ENCODE measurements at regions not wholly inside any gene's neighbourhood (a gene's known extent, or its start where the extent isn't known, plus 50 kb on each side); places are given as distances from the start of the nearest gene placed in this dataset.
A peak's percentile ranks its signal among the peaks of the same experiment; 100 is the strongest.
"Not testable (repeated sequence)": the region's sequence is repeated elsewhere in the genome, so short reads cannot be mapped to it uniquely, and the experiment has no call there.

GRCh38 chr4:34973650-34974312 lies 1270.5 kb downstream of the ARAP2 start:
- intact Hi-C loops (cut with DNase I) = no loop called here
- Histone ChIP-seq H3K9ac (ENCODE audit: low read length in 3 of 3) (no peak overlapping the region), H3K27ac (ENCODE audit: low read depth in 2 of 2, low read length in 2 of 2) (no peak overlapping the region), H3K4me3 (ENCODE audit: low read length in 3 of 3) (no peak overlapping the region), H3K36me3 (ENCODE audit: control insufficient read depth in 2 of 3, insufficient read depth in 3 of 3, low read length in 3 of 3) (no peaks in the 10 kb centered on the region), H3K4me1 (ENCODE audit: control insufficient read depth in 2 of 3, insufficient read depth in 2 of 3, low read depth in 1 of 3, low read length in 3 of 3) (no peaks in the 10 kb centered on the region), H3K27me3 (ENCODE audit: control insufficient read depth, insufficient read depth, low read length) (no peaks in the 10 kb centered on the region), H3K9me3 (ENCODE audit: control insufficient read depth in 2 of 3, insufficient read depth in 1 of 3, low read length in 3 of 3) (no peaks in the 10 kb centered on the region)
- no peak for FAIRE-seq
- TF ChIP-seq, protein P1, sequence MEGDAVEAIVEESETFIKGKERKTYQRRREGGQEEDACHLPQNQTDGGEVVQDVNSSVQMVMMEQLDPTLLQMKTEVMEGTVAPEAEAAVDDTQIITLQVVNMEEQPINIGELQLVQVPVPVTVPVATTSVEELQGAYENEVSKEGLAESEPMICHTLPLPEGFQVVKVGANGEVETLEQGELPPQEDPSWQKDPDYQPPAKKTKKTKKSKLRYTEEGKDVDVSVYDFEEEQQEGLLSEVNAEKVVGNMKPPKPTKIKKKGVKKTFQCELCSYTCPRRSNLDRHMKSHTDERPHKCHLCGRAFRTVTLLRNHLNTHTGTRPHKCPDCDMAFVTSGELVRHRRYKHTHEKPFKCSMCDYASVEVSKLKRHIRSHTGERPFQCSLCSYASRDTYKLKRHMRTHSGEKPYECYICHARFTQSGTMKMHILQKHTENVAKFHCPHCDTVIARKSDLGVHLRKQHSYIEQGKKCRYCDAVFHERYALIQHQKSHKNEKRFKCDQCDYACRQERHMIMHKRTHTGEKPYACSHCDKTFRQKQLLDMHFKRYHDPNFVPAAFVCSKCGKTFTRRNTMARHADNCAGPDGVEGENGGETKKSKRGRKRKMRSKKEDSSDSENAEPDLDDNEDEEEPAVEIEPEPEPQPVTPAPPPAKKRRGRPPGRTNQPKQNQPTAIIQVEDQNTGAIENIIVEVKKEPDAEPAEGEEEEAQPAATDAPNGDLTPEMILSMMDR (IDR thresholded peaks at IDR 0.05; ENCODE audit: borderline replicate concordance, extremely low read depth, insufficient read depth) = no peak
- no peak for DNase-seq

DNA sequence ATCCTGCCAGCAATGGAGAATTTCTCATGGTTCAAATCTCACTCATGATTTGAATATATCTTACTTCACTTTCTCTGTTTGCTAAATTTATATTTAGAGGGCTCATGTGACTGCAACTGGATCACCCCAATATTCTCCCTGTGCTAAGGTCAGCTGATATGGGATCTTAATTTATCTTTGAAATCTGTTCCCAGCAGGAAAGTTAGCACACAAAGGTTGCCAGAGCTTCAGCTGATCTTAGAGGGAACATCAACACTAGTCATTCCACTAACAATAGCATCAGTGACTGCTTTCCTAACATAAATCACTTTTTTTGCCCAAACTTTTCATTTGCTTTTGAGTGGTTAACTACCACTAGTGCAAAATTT lies 1270.0 kb downstream of the ARAP2 start:
- no peaks in the 10 kb centered on the region for H3K36me3 ChIP-seq (ENCODE audit: control insufficient read depth in 2 of 3, insufficient read depth in 3 of 3, low read length in 3 of 3)
- intact Hi-C loops (cut with DNase I) = no loop called here
- H3K27ac ChIP-seq (ENCODE audit: low read depth in 2 of 2, low read length in 2 of 2) = no peak overlapping the region
- H3K4me3 ChIP-seq (ENCODE audit: low read length in 3 of 3) = no peak overlapping the region
- no peaks in the 10 kb centered on the region for H3K27me3 ChIP-seq (ENCODE audit: control insufficient read depth, insufficient read depth, low read length)
- H3K4me1 ChIP-seq (ENCODE audit: control insufficient read depth in 2 of 3, insufficient read depth in 2 of 3, low read depth in 1 of 3, low read length in 3 of 3) = no peaks in the 10 kb centered on the region
- no peaks in the 10 kb centered on the region for H3K9me3 ChIP-seq (ENCODE audit: control insufficient read depth in 2 of 3, insufficient read depth in 1 of 3, low read length in 3 of 3)
- no peak for DNase-seq
- TF ChIP-seq, protein P1 (IDR thresholded peaks at IDR 0.05; ENCODE audit: borderline replicate concordance, extremely low read depth, insufficient read depth) = no peak
- FAIRE-seq = no peak
- no peak overlapping the region for H3K9ac ChIP-seq (ENCODE audit: low read length in 3 of 3)

GRCh38 chr4:35021222-35021621 lies 1223.1 kb downstream of the ARAP2 start:
- peak in 1 of 5 donors; percentile 51 for DNase-seq
- H3K9ac ChIP-seq (ENCODE audit: low read length in 3 of 3); H3K4me1 ChIP-seq (ENCODE audit: control insufficient read depth in 2 of 3, insufficient read depth in 2 of 3, low read depth in 1 of 3, low read length in 3 of 3); H3K4me3 ChIP-seq (ENCODE audit: low read length in 3 of 3); FAIRE-seq; H3K36me3 ChIP-seq (ENCODE audit: control insufficient read depth in 2 of 3, insufficient read depth in 3 of 3, low read length in 3 of 3); intact Hi-C loops (cut with DNase I); H3K27me3 ChIP-seq (ENCODE audit: control insufficient read depth, insufficient read depth, low read length); H3K27ac ChIP-seq (ENCODE audit: low read depth in 2 of 2, low read length in 2 of 2); H3K9me3 ChIP-seq (ENCODE audit: control insufficient read depth in 2 of 3, insufficient read depth in 1 of 3, low read length in 3 of 3): not testable (repeated sequence)

GRCh38 chr4:35025152-35025834 lies 1219.0 kb downstream of the ARAP2 start:
- Histone ChIP-seq H3K27me3 (ENCODE audit: control insufficient read depth, insufficient read depth, low read length) (no peaks in the 10 kb centered on the region), H3K36me3 (ENCODE audit: control insufficient read depth in 2 of 3, insufficient read depth in 3 of 3, low read length in 3 of 3) (no peaks in the 10 kb centered on the region), H3K9ac (ENCODE audit: low read length in 3 of 3) (no peak overlapping the region), H3K4me3 (ENCODE audit: low read length in 3 of 3) (no peak overlapping the region), H3K27ac (ENCODE audit: low read depth in 2 of 2, low read length in 2 of 2) (no peak overlapping the region), H3K9me3 (ENCODE audit: control insufficient read depth in 2 of 3, insufficient read depth in 1 of 3, low read length in 3 of 3) (no peaks in the 10 kb centered on the region), H3K4me1 (ENCODE audit: control insufficient read depth in 2 of 3, insufficient read depth in 2 of 3, low read depth in 1 of 3, low read length in 3 of 3) (no peaks in the 10 kb centered on the region)
- TF ChIP-seq, protein P1 (IDR thresholded peaks at IDR 0.05; ENCODE audit: borderline replicate concordance, extremely low read depth, insufficient read depth) = no peak
- FAIRE-seq (no peak), DNase-seq (no peak)
- intact Hi-C loops (cut with DNase I) = no loop called here

Measured in kidney (tissue), 13 donors.